GM23338 (cell line): ENCODE measurements at regions not wholly inside any gene's neighbourhood (a gene's known extent, or its start where the extent isn't known, plus 50 kb on each side); places are given as distances from the start of the nearest gene placed in this dataset.

ENCODE experiments used
- ATAC-seq: fragments of 200-7000 bp; cut with Tn5 transposase; 3 replicates; pipeline ENCODE4 v1.9.1; 2020
- DNase-seq: peaks from one replicate; pipeline ENCODE4 v3.0.0-alpha.2; 2015; ENCODE audit warnings: low spot score
- H2AFZ ChIP-seq: fragments of 200-600 bp; sonication (generic); 2 replicates; pipeline ENCODE4 v1.8.0; 2016; ENCODE audit warnings: antibody characterized with exemption, mild to moderate bottlenecking, moderate library complexity
- H3F3A ChIP-seq: fragments of 200-600 bp; sonication (generic); replicated peaks from 2 replicates; pipeline ENCODE4 v1.8.0; 2017; ENCODE audit warnings: antibody characterized with exemption, mixed run types, low read depth
- H3K27ac ChIP-seq: fragments of 200-600 bp; sonication (generic); 2 replicates; pipeline ENCODE4 v1.6.1; 2016; ENCODE audit warnings: low read depth
- H3K27me3 ChIP-seq: fragments of 200-600 bp; sonication (generic); 2 replicates; pipeline ENCODE4 v1.8.0; 2016; ENCODE audit warnings: mild to moderate bottlenecking, mixed run types, moderate library complexity; ENCODE audit not compliant: insufficient read depth
- H3K36me3 ChIP-seq: fragments of 200-600 bp; sonication (generic); 2 replicates; pipeline ENCODE4 v1.8.0; 2016; ENCODE audit warnings: mild to moderate bottlenecking; ENCODE audit not compliant: insufficient read depth
- H3K4me1 ChIP-seq: fragments of 200-600 bp; sonication (generic); 2 replicates; pipeline ENCODE4 v1.8.0; 2016; ENCODE audit warnings: mild to moderate bottlenecking, moderate library complexity; ENCODE audit not compliant: insufficient read depth
- H3K4me2 ChIP-seq: fragments of 200-600 bp; sonication (generic); 2 replicates; pipeline ENCODE4 v1.7.1; 2017; ENCODE audit warnings: mixed run types
- H3K4me3 ChIP-seq: fragments of 200-600 bp; sonication (generic); 2 replicates; pipeline ENCODE4 v1.6.1; 2016; ENCODE audit warnings: mixed run types
- H3K79me2 ChIP-seq: fragments of 200-600 bp; sonication (generic); replicated peaks from 2 replicates; pipeline ENCODE4 v1.8.0; 2017; ENCODE audit warnings: mild to moderate bottlenecking; ENCODE audit not compliant: insufficient read depth
- H3K9me2 ChIP-seq: fragments of 200-600 bp; sonication (generic); 2 replicates; pipeline ENCODE4 v1.8.0; 2017; ENCODE audit not compliant: insufficient read depth
- H4K20me1 ChIP-seq: fragments of 200-600 bp; sonication (generic); replicated peaks from 2 replicates; pipeline ENCODE4 v1.8.0; 2017; ENCODE audit warnings: mild to moderate bottlenecking; ENCODE audit not compliant: insufficient read depth
- H3K27ac Mint-ChIP-seq: 2 replicates; pipeline ENCODE4 v1.8.0; 2020; ENCODE audit warnings: inconsistent platforms, mild to moderate bottlenecking, moderate library complexity, mixed read lengths
- H3K27me3 Mint-ChIP-seq: 3 replicates; pipeline ENCODE4 v1.8.0; 2022; ENCODE audit warnings: low read depth, mild to moderate bottlenecking, moderate library complexity, mixed read lengths, inconsistent platforms; ENCODE audit not compliant: insufficient read depth, poor library complexity
- H3K36me3 Mint-ChIP-seq: 3 replicates; pipeline ENCODE4 v1.8.0; 2021; ENCODE audit warnings: low read depth, mild to moderate bottlenecking, inconsistent platforms, moderate library complexity, mixed read lengths
- H3K4me1 Mint-ChIP-seq: 3 replicates; pipeline ENCODE4 v1.8.0; 2020; ENCODE audit warnings: mild to moderate bottlenecking, inconsistent platforms, mixed read lengths
- H3K4me3 Mint-ChIP-seq: 3 replicates; pipeline ENCODE4 v1.8.0; 2021; ENCODE audit warnings: moderate library complexity, mild to moderate bottlenecking, inconsistent platforms, mixed read lengths
- H3K9me3 Mint-ChIP-seq: 3 replicates; pipeline ENCODE4 v1.8.0; 2020; ENCODE audit warnings: moderate library complexity, mild to moderate bottlenecking, inconsistent platforms, mixed read lengths
- CREB1 ChIP-seq: fragments of 250-450 bp; sonication (Bioruptor Pico); IDR thresholded peaks from 2 replicates; pipeline ENCODE4 v1.5.0; 2020; ENCODE audit warnings: low read depth, mild to moderate bottlenecking, moderate library complexity
- CTCF ChIP-seq, 2 experiments: fragments of 200-600 bp in 1 of 2; sonication (generic) in 1 of 2; conservative IDR thresholded peaks; 2 replicates each; pipeline versions ENCODE4 v1.5.1 to v1.6.1; 2016 to 2017; ENCODE audit warnings: antibody characterized with exemption in 2 of 2, low read depth in 2 of 2, mild to moderate bottlenecking in 2 of 2, moderate library complexity in 1 of 2
- ETS1 ChIP-seq: IDR thresholded peaks from 2 replicates; pipeline ENCODE4 v1.6.1; 2016; ENCODE audit warnings: antibody characterized with exemption
- EZH2phosphoT487 ChIP-seq: fragments of 200-600 bp; sonication (generic); IDR thresholded peaks from one replicate; pipeline ENCODE4 v1.8.1; 2018; ENCODE audit warnings: antibody characterized with exemption; ENCODE audit not compliant: unreplicated experiment
- JUNB ChIP-seq: IDR thresholded peaks from one replicate; pipeline ENCODE4 v1.6.1; 2016; ENCODE audit warnings: antibody characterized with exemption; ENCODE audit not compliant: unreplicated experiment
- NANOG ChIP-seq: IDR thresholded peaks from 2 replicates; pipeline ENCODE4 v1.6.1; 2016; ENCODE audit warnings: antibody characterized with exemption, borderline replicate concordance
- POLR2AphosphoS5 ChIP-seq: IDR thresholded peaks from 2 replicates; pipeline ENCODE4 v1.6.1; 2016; ENCODE audit warnings: antibody characterized with exemption, low read depth
- STAT1 ChIP-seq: IDR thresholded peaks from one replicate; pipeline ENCODE4 v1.6.1; 2016; ENCODE audit warnings: antibody characterized with exemption; ENCODE audit not compliant: unreplicated experiment
- ZNF114 ChIP-seq: fragments of 250-450 bp; sonication (Bioruptor Pico); IDR thresholded peaks from 2 replicates; pipeline ENCODE4 v1.5.0; 2020; ENCODE audit warnings: mild to moderate bottlenecking, moderate library complexity
- ZNF331 ChIP-seq: fragments of 250-450 bp; sonication (Bioruptor Pico); IDR thresholded peaks from 2 replicates; pipeline ENCODE4 v1.5.0; 2020; ENCODE audit warnings: low read depth, mild to moderate bottlenecking, moderate library complexity
- ZNF462 ChIP-seq: fragments of 250-450 bp; sonication (Bioruptor Pico); IDR thresholded peaks from 2 replicates; pipeline ENCODE4 v1.5.0; 2020; ENCODE audit warnings: mild to moderate bottlenecking, moderate library complexity

- no peak for TF ChIP-seq ZNF462
- no peak for TF ChIP-seq CTCF (conservative IDR thresholded peaks at IDR 0.05; ENCODE audit: low read depth in 2 of 2)
- TF ChIP-seq ZNF114, result no peak
- TF ChIP-seq POLR2AphosphoS5, result no peak
- no peak for TF ChIP-seq NANOG
- no peak for TF ChIP-seq EZH2phosphoT487
- no peak for TF ChIP-seq ETS1
- no peak for TF ChIP-seq ZNF331 (CRISPR knock-in tag)
Observed at GRCh38 chr1:177596485-177596884, 373.4 kb downstream of the SEC16B start (continued).

DNA sequence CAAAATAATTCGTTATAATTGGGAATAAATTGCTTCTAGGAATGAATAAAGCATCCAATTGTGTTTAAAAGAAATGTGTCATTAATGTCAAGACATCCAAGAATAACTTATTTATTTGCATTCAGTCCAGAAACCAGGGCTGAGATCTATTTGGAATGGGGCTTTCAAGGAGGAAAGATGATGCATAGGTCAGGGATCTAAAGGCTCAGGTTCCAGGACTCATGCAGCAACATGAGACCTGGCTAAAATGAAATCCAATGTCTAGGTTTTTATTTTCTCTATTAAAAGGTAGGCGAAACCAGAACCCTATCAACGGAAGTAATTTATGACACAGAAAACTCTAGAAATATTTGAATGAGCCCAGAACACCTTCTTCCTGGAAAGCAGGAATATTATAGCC, 376.8 kb downstream of the SEC16B start:
- no peak overlapping the region for H3K27ac ChIP-seq
- Mint-ChIP-seq H3K9me3 (no peaks in the 10 kb centered on the region), H3K4me1 (peaks cover 6% of the 10 kb centered on the region; the same call in 1 of the 3 replicates), H3K36me3 (no peaks in the 10 kb centered on the region), H3K27ac (no peak overlapping the region), H3K27me3 (no peaks in the 10 kb centered on the region), H3K4me3 (no peak overlapping the region)
- no peaks in the 10 kb centered on the region for H3K36me3 ChIP-seq
- H3K79me2 ChIP-seq, result no peaks in the 10 kb centered on the region
- no peaks in the 10 kb centered on the region for H3K9me2 ChIP-seq
- H3F3A ChIP-seq, result no peaks in the 10 kb centered on the region
- no peak overlapping the region for H3K4me3 ChIP-seq
- ATAC-seq, result no peak
- H2AFZ ChIP-seq, result no peak overlapping the region
- H3K4me2 ChIP-seq, result no peak overlapping the region
- H4K20me1 ChIP-seq, result no peaks in the 10 kb centered on the region
- no peaks in the 10 kb centered on the region for H3K27me3 ChIP-seq
- no peak for DNase-seq
- H3K4me1 ChIP-seq, result no peaks in the 10 kb centered on the region
- no peak for TF ChIP-seq CREB1 (CRISPR knock-in tag)
- TF ChIP-seq JUNB, result no peak
- TF ChIP-seq NANOG, result no peak
- no peak for TF ChIP-seq ZNF114
- TF ChIP-seq CTCF (conservative IDR thresholded peaks at IDR 0.05; ENCODE audit: low read depth in 2 of 2), result no peak
- no peak for TF ChIP-seq STAT1
